Natural killer cell treated with Interleukin-12 subunit alpha and Interleukin-12 subunit beta and Interleukin-15 and Interleukin-18, amount 100 ng/mL, for 72 hours (primary cell): ENCODE measurements at regions not wholly inside any gene's neighbourhood (a gene's known extent, or its start where the extent isn't known, plus 50 kb on each side); places are given as distances from the start of the nearest gene placed in this dataset.

Source experiments
- ATAC-seq, 2 donors: fragments of 150-1000 bp; cut with Tn5 transposase in 1 of 2; sonication (Bioruptor Pico), chemical (Tn5 transposase) in 1 of 2; 2 replicates each; pipeline ENCODE4 v1.10.0; 2021
- DNase-seq: peaks from one replicate; pipeline ENCODE4 v3.0.0; 2022; ENCODE audit warnings: low spot score
- H3K27ac Mint-ChIP-seq, 2 donors: 1 replicate in 1 of 2; 2 replicates in 1 of 2; pipeline ENCODE4 v1.8.0; 2022; ENCODE audit warnings: mixed read lengths in 2 of 2, mild to moderate bottlenecking in 1 of 2, moderate library complexity in 1 of 2
- H3K27me3 Mint-ChIP-seq, 2 donors: 1 replicate in 1 of 2; 2 replicates in 1 of 2; pipeline ENCODE4 v1.8.0; 2022; ENCODE audit warnings: mixed read lengths in 2 of 2
- H3K36me3 Mint-ChIP-seq: one replicate; pipeline ENCODE4 v1.8.0; 2022; ENCODE audit warnings: mixed read lengths
- H3K4me1 Mint-ChIP-seq, 2 donors: 1 replicate in 1 of 2; 2 replicates in 1 of 2; pipeline ENCODE4 v1.8.0; 2022; ENCODE audit warnings: low read depth in 2 of 2, mixed read lengths in 2 of 2, mild to moderate bottlenecking in 1 of 2
- H3K4me3 Mint-ChIP-seq: one replicate; pipeline ENCODE4 v1.8.0; 2022; ENCODE audit warnings: mixed read lengths
- H3K9me3 Mint-ChIP-seq: 2 replicates; pipeline ENCODE4 v1.8.0; 2022; ENCODE audit warnings: mixed read lengths

GRCh38 chr4:57655342-57655741 lies 545.2 kb upstream of the IGFBP7 start:
- H3K4me3 Mint-ChIP-seq = no peak overlapping the region
- H3K36me3 Mint-ChIP-seq = no peaks in the 10 kb centered on the region
- DNase-seq (no peak), ATAC-seq (no peak)
- no peak overlapping the region for H3K27ac Mint-ChIP-seq
- peaks cover 8% of the 10 kb centered on the region for H3K9me3 Mint-ChIP-seq
- H3K27me3 Mint-ChIP-seq = no peaks in the 10 kb centered on the region
- H3K4me1 Mint-ChIP-seq = no peaks in the 10 kb centered on the region

DNA sequence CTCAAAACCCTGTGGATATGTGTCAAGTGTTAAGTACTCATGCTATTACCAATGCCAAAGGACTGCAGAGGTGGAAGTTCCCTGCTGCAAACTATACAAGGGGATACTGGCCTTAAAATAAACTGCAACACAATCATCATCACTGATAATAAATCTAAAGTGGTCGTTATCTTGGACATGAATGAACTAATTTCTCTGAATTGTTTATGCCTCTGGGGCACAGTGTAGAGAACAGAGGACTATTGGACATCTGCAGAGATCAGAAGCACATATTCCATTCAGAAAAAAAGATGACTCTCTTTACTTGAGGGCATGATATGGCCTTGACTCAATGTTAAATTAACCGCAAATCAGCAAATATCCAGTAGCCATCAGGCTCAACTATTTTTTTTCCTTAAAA lies 542.6 kb upstream of the IGFBP7 start:
- Mint-ChIP-seq H3K4me1 (no peaks in the 10 kb centered on the region), H3K27me3 (no peaks in the 10 kb centered on the region), H3K9me3 (peaks cover 8% of the 10 kb centered on the region), H3K27ac (no peak overlapping the region), H3K36me3 (no peaks in the 10 kb centered on the region), H3K4me3 (no peak overlapping the region)
- ATAC-seq (no peak), DNase-seq (no peak)

DNA sequence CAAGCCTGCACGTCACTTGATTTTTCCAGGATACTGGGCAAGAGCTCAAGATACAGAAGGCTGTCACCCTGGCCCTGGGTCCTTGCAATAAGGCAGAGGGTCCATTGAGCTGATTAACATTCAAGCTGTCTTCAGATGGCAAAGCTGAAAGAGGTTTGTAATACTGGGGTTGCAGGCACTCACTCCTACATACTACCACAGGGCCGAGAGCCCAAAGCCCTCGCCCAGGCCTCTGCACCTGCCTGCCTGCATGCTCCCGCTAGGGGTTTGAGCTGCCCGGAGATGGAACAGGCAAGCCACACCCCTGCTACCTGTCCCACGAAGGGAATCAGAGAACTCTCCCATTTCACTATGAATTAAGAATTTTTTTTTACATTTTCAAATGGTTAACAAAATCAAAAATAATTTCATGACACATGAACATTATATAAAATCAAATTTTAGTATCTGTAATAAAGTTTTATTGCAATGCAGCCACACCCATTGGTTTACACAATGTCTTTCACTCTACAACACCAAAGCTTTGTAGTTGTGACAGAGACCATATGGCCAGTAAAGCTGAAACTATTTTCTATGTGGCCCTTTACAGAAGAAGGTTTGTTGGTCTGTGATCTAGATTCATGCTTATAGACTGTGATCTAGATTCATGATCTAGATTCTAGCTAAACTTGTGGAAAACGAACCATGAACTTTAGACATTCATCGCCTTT lies 530.4 kb upstream of the IGFBP7 start:
- no peaks in the 10 kb centered on the region for H3K4me1 Mint-ChIP-seq
- DNase-seq (no peak), ATAC-seq (no peak)
- no peaks in the 10 kb centered on the region for H3K36me3 Mint-ChIP-seq
- no peak overlapping the region for H3K27ac Mint-ChIP-seq
- H3K9me3 Mint-ChIP-seq = no peaks in the 10 kb centered on the region
- no peaks in the 10 kb centered on the region for H3K27me3 Mint-ChIP-seq
- no peak overlapping the region for H3K4me3 Mint-ChIP-seq

- ATAC-seq (no peak), DNase-seq (no peak)
- H3K27me3 Mint-ChIP-seq = no peaks in the 10 kb centered on the region
- H3K27ac Mint-ChIP-seq = no peak overlapping the region
- no peaks in the 10 kb centered on the region for H3K36me3 Mint-ChIP-seq
- H3K4me3 Mint-ChIP-seq = no peak overlapping the region
- H3K4me1 Mint-ChIP-seq = no peaks in the 10 kb centered on the region
- H3K9me3 Mint-ChIP-seq = no peaks in the 10 kb centered on the region
Observed at GRCh38 chr4:57639561-57640382, 529.6 kb upstream of the IGFBP7 start.

DNA sequence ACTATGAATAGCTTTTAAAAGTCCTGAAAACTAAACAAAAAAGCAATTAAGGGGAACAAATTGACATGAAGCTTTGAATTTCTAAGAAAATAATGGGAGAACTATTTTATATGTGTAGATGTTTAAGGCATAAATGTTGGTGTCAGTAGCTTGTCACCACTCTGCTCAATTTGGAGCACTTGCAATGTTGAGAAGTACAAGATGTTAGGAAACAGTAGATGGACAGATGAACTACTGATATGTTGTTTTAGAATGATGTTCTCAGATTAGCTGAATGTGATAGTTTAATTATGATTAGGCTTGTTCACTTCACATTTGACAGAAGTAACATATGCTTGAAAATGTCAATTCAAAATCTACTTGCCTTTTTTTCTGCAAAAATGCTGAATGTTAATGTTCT lies 525.7 kb upstream of the IGFBP7 start:
- Mint-ChIP-seq H3K27ac (no peak overlapping the region), H3K4me1 (no peaks in the 10 kb centered on the region), H3K36me3 (no peaks in the 10 kb centered on the region), H3K9me3 (peaks cover under 1% of the 10 kb centered on the region), H3K27me3 (no peaks in the 10 kb centered on the region), H3K4me3 (no peak overlapping the region)
- ATAC-seq = no peak
- no peak for DNase-seq

GRCh38 chr4:57633212-57633859 lies 523.2 kb upstream of the IGFBP7 start:
- Mint-ChIP-seq H3K27ac (no peak overlapping the region), H3K4me1 (no peaks in the 10 kb centered on the region)
- no peak for DNase-seq

DNA sequence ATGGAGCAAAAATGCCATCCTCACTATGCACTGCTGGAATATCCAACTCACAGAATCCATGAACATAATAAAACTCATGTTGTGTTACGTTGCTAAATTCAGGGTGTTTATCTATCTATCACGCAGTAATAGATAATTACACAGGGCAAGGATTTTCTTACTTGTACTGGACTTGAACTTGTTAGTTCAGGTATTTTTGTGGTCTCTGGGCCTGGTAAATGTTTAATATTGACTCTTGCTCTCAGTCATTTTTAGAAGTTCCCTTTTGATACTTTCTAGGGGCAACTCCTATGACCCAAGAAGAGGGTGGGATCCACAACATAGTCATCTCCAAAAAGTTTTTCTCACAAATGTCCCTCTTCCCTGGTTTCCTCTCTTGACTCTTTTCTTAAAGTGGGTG lies 522.4 kb upstream of the IGFBP7 start:
- no peak overlapping the region for H3K4me3 Mint-ChIP-seq
- peaks cover 12% of the 10 kb centered on the region for H3K9me3 Mint-ChIP-seq
- no peaks in the 10 kb centered on the region for H3K36me3 Mint-ChIP-seq
- ATAC-seq (no peak), DNase-seq (no peak)
- H3K4me1 Mint-ChIP-seq = no peaks in the 10 kb centered on the region
- no peak overlapping the region for H3K27ac Mint-ChIP-seq
- H3K27me3 Mint-ChIP-seq = no peaks in the 10 kb centered on the region

More at GRCh38 chr4:57633212-57633859, 523.2 kb upstream of the IGFBP7 start:
- Mint-ChIP-seq H3K36me3 (no peaks in the 10 kb centered on the region), H3K4me3 (no peak overlapping the region), H3K9me3 (peaks cover 8% of the 10 kb centered on the region), H3K27me3 (no peaks in the 10 kb centered on the region)
- ATAC-seq = no peak

- Mint-ChIP-seq H3K27me3 (no peaks in the 10 kb centered on the region), H3K27ac (no peak overlapping the region), H3K4me1 (no peaks in the 10 kb centered on the region), H3K9me3 (peaks cover 12% of the 10 kb centered on the region), H3K36me3 (no peaks in the 10 kb centered on the region), H3K4me3 (no peak overlapping the region)
- DNase-seq (no peak), ATAC-seq (no peak)
Observed at GRCh38 chr4:57631147-57631546, 521.0 kb upstream of the IGFBP7 start.

DNA sequence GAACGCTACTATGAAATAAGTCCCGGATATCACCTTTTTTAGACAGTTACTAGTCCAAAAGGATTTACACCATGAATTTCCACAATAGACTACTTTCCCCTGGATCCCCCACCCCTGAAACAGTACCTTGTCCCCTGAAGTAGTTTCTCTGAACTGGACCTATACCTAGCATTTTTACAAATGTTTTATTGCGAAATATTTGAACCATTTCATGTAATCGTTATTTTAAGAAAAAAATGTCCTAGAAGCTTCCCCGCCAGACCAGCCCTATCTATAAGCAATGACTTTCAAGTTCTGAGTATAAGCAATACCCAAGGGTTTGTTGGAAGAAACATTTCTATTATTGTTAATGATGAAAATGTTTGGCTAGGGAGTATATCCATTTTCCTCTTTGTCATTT lies 517.8 kb upstream of the IGFBP7 start:
- Mint-ChIP-seq H3K9me3 (peaks cover 18% of the 10 kb centered on the region), H3K36me3 (no peaks in the 10 kb centered on the region), H3K4me1 (no peaks in the 10 kb centered on the region), H3K4me3 (no peak overlapping the region), H3K27ac (no peak overlapping the region), H3K27me3 (no peaks in the 10 kb centered on the region)
- DNase-seq (no peak), ATAC-seq (no peak)

- H3K27ac Mint-ChIP-seq = no peak overlapping the region
- no peaks in the 10 kb centered on the region for H3K27me3 Mint-ChIP-seq
Observed at GRCh38 chr4:57614257-57614932, 504.2 kb upstream of the IGFBP7 start.

DNA sequence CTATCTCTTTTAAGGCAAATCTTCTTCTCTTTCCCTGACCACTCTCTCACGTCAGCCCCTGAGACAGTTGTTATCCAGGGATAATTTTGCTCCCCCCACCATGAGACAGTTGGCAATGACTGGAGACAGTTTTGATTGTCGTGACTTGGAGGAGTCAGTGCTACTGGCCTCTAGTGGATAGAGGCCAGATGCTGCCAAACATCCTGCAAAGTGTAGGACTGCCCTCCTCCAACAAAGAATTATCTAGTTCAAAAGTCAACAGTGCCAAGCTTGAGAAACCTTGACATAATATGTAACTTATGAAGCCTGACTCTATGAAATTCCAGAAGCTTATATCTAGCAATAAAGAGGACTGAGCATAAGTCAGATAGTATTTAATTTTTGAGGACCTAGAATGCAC lies 502.1 kb upstream of the IGFBP7 start:
- no peaks in the 10 kb centered on the region for H3K9me3 Mint-ChIP-seq
- no peak overlapping the region for H3K27ac Mint-ChIP-seq
- H3K36me3 Mint-ChIP-seq = no peaks in the 10 kb centered on the region
- no peaks in the 10 kb centered on the region for H3K27me3 Mint-ChIP-seq
- H3K4me3 Mint-ChIP-seq = no peak overlapping the region
- DNase-seq = no peak
- H3K4me1 Mint-ChIP-seq = no peaks in the 10 kb centered on the region
- ATAC-seq = no peak

More at GRCh38 chr4:57614257-57614932, 504.2 kb upstream of the IGFBP7 start:
- DNase-seq = no peak
- no peak for ATAC-seq
- Mint-ChIP-seq H3K9me3 (no peaks in the 10 kb centered on the region), H3K4me1 (no peaks in the 10 kb centered on the region), H3K4me3 (no peak overlapping the region), H3K36me3 (no peaks in the 10 kb centered on the region)

GRCh38 chr4:57607566-57608180 lies 497.5 kb upstream of the IGFBP7 start:
- Mint-ChIP-seq H3K4me1 (no peaks in the 10 kb centered on the region), H3K9me3 (peaks cover 3% of the 10 kb centered on the region), H3K27me3 (no peaks in the 10 kb centered on the region), H3K36me3 (no peaks in the 10 kb centered on the region), H3K4me3 (no peak overlapping the region), H3K27ac (no peak overlapping the region)
- no peak for DNase-seq
- no peak for ATAC-seq

- no peaks in the 10 kb centered on the region for H3K36me3 Mint-ChIP-seq
- no peaks in the 10 kb centered on the region for H3K4me1 Mint-ChIP-seq
- no peak overlapping the region for H3K4me3 Mint-ChIP-seq
- H3K27me3 Mint-ChIP-seq = no peaks in the 10 kb centered on the region
- DNase-seq = no peak
- H3K27ac Mint-ChIP-seq = no peak overlapping the region
- no peak for ATAC-seq
- peaks cover 3% of the 10 kb centered on the region for H3K9me3 Mint-ChIP-seq
Observed at GRCh38 chr4:57605376-57605775, 495.2 kb upstream of the IGFBP7 start.
